ENCODE measurements at regions not wholly inside any gene's neighbourhood (a gene's known extent, or its start where the extent isn't known, plus 50 kb on each side); places are given as distances from the start of the nearest gene placed in this dataset.

DNA sequence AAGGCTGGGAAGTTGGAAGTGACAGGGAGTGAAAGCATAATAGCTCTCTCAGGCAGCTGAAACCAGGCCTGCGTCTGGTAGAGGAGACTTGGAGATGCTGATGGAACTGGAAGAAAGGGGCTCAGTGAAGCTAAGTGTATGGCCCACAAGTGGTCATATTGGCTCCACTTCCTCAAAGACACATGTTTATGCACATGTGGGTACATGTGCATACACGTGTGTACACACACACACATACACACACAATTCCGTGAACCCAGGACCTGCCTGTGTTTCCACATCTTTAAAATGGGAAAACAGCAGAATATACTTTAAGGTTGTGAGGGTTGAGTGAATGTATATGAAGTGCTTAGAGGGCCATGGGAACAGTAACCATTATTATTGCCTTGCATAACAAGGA is 160.9 kb downstream of the ARL6IP6 start:
- TF ChIP-seq, protein P1, sequence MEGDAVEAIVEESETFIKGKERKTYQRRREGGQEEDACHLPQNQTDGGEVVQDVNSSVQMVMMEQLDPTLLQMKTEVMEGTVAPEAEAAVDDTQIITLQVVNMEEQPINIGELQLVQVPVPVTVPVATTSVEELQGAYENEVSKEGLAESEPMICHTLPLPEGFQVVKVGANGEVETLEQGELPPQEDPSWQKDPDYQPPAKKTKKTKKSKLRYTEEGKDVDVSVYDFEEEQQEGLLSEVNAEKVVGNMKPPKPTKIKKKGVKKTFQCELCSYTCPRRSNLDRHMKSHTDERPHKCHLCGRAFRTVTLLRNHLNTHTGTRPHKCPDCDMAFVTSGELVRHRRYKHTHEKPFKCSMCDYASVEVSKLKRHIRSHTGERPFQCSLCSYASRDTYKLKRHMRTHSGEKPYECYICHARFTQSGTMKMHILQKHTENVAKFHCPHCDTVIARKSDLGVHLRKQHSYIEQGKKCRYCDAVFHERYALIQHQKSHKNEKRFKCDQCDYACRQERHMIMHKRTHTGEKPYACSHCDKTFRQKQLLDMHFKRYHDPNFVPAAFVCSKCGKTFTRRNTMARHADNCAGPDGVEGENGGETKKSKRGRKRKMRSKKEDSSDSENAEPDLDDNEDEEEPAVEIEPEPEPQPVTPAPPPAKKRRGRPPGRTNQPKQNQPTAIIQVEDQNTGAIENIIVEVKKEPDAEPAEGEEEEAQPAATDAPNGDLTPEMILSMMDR (IDR thresholded peaks at IDR 0.05): no peak
- TF ChIP-seq ZFX (IDR thresholded peaks at IDR 0.05; ENCODE audit: borderline replicate concordance): no peak
- no peak overlapping the region for H3K27ac ChIP-seq

DNA sequence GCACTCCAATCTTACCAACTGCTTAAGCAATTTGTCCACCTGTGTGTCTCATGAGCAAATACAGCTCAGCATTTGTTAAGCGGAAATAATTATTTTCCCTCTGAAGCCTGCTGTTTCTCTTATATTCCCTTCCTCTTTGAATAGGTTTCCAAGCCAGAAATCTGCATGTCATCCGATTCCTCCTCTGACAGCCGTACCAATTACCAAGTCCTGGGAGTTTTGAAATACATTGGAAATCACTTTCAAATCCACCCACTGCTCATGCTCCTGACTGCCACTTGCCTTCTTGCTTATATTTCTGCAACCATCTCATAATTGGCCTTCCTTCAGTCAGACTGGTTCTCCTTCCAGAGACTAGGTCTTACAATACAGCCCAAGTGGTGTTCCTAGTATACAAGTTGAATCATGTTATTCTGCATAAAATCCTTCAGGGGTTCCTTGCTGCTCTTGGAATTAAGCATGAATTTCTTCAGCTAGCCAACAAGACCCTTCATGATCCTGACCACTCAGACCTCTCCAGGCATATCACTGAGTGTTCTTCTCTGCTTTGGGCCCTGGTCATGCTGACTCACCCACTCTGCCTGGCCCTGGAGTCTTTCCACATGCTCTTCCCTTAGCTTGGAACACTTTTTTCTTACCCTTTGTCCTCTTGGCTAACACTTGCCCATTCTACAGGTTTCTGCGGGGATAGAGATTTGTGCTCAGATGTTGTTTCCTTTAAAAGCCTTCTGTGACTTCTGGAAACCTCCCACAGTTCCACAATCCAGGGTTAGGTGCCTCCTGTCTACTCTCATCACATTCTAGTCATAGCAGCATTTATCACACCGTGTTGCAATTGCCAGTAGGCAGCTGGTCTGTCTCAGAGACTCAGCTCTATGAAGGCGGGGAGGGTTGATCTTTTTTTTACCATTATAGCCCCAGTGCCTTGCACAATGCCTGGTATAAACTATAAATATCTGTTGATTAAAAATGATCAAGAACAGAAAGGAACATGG is 157.6 kb downstream of the ARL6IP6 start:
- H3K27ac ChIP-seq: no peak overlapping the region
- TF ChIP-seq, protein P1 (IDR thresholded peaks at IDR 0.05): no peak
- TF ChIP-seq ZFX (IDR thresholded peaks at IDR 0.05; ENCODE audit: borderline replicate concordance): no peak

DNA sequence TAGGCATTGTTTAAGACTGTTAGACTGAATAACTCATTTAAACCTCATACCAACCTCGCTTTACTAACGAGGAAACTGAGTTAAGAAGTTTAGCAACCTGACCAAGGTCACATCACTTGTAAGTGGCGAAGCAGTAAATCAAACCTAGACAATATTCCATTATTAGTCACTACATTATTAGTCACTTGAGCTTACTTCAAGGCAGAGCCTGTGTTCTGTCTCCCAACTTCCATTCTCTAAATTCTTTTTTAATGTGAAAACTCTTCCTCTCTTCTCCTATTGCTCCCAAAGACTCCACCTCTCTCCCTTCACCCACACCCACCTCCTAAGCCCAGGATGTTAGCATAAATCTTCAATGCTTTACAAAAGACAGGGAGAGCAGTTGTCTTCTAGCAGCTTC is 156.5 kb downstream of the ARL6IP6 start:
- H3K27ac ChIP-seq: no peak overlapping the region
- no peak for TF ChIP-seq ZFX (IDR thresholded peaks at IDR 0.05; ENCODE audit: borderline replicate concordance)
- TF ChIP-seq, protein P1 (IDR thresholded peaks at IDR 0.05): no peak

DNA sequence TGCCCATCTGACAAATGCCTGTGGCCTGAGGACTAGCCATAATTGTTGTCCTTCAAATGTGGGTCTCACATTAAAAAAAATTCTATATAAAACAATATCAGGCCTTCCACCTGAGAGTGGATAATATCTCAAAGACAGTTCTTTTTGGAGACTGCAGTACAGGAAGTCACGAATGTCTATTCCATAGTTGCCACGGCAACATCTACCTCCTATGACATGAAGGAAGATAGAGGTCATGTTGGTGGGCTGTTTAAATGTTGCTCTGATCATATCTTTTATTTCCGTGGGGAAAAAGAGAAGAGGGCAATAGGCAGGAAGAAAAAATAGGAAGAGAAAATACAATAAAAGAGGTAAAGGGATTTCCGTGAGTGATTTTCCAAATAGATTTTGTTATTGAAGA is 151.8 kb downstream of the ARL6IP6 start:
- TF ChIP-seq, protein P1 (IDR thresholded peaks at IDR 0.05): no peak
- no peak for TF ChIP-seq ZFX (IDR thresholded peaks at IDR 0.05; ENCODE audit: borderline replicate concordance)

DNA sequence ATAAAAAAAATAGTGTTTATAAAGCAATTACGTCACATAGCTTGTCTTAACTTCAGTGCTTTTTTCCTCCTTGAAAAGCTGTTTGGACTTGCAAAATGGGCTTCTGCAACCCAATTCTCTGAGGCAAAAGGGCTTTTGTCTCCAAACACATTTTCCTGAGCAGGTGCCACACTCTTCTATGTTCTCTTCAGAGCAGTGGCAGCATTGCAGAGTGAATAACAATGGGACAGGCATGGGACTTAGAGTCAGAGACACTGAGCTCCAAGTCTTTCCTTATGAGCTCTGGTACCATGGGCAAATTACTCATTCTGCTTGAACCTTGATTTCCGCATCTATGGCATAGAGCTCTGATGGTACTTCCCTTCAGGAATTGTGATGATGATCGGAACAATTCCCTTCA is 149.0 kb downstream of the ARL6IP6 start:
- no peak overlapping the region for H3K27ac ChIP-seq
- TF ChIP-seq, protein P1 (IDR thresholded peaks at IDR 0.05): no peak
- TF ChIP-seq ZFX (IDR thresholded peaks at IDR 0.05; ENCODE audit: borderline replicate concordance): no peak

More for the DNA sequence above, 151.8 kb downstream of the ARL6IP6 start:
- H3K27ac ChIP-seq: no peak overlapping the region

DNA sequence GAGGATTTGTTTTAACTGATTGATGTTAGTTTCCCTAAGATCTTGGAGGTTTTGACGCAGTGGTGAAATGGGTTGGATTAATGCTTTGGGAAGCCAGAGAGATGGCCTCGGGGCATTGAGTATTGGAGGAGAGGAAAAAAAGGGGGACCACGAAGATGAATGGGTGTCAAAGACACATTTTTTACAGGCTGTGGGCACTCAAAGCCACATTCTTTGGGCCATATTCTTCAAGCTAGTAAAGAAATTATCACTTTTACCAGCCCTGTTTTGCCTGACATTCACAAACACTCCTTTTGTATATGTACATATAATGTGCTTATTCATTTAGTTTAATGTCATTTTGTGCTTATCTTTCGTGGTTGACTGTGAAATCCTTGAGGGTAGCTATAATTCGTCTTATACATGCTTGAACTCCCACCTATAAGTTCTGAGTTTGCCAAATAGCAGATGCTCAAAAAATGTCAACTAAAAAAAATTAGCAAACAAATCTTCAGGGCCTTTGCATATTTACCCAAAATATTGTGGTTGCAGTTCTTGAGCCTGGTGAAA is 146.3 kb downstream of the ARL6IP6 start:
- TF ChIP-seq, protein P1 (IDR thresholded peaks at IDR 0.05): no peak
- TF ChIP-seq ZFX (IDR thresholded peaks at IDR 0.05; ENCODE audit: borderline replicate concordance): no peak
- H3K27ac ChIP-seq: no peak overlapping the region

DNA sequence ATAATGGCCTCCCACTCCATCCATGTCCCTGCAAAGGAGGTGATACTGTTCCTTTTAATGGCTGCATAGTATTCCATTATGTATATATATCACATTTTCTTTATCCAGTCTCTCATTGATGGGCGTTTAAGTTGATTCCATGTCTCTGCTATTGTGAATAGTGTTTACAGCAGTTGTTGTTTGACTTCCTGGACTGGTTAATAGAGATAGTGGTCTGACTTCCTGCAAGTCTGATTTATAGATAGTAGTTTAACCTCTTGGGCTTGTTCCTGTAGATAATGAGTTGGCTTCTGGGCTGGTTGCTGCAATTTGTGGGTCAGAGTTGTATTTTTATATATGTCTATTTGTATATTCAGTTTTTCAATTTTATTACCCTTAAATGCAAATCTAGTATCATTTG is 145.4 kb downstream of the ARL6IP6 start:
- TF ChIP-seq, protein P1 (IDR thresholded peaks at IDR 0.05): no peak
- TF ChIP-seq ZFX (IDR thresholded peaks at IDR 0.05; ENCODE audit: borderline replicate concordance): no peak
- H3K27ac ChIP-seq: no peak overlapping the region

Data from 22Rv1 (cell line).